OCI-LY1 (cell line): ENCODE measurements at regions not wholly inside any gene's neighbourhood (a gene's known extent, or its start where the extent isn't known, plus 50 kb on each side); places are given as distances from the start of the nearest gene placed in this dataset.

Source experiments
- H2AFZ ChIP-seq: fragments of 200-600 bp; sonication (generic), shearing (Covaris generic); 2 replicates; pipeline ENCODE4 v1.6.0; 2014; ENCODE audit warnings: antibody characterized with exemption, mild to moderate bottlenecking, low read length
- H3F3A ChIP-seq: fragments of 200-600 bp; sonication (generic), shearing (Covaris generic); 2 replicates; pipeline ENCODE4 v1.6.0; 2014; ENCODE audit warnings: mild to moderate bottlenecking, antibody characterized with exemption, low read length, moderate library complexity; ENCODE audit not compliant: insufficient read depth
- H3K27ac ChIP-seq: fragments of 200-600 bp; sonication (generic); 2 replicates; pipeline ENCODE4 v1.5.1; 2014; ENCODE audit warnings: low read length, mixed run types, mild to moderate bottlenecking, low read depth; ENCODE audit not compliant: poor library complexity, severe bottlenecking
- H3K27me3 ChIP-seq: fragments of 200-600 bp; sonication (generic); 2 replicates; pipeline ENCODE4 v1.6.0; 2014; ENCODE audit warnings: antibody characterized with exemption, mild to moderate bottlenecking, low read length, moderate library complexity; ENCODE audit not compliant: insufficient read depth
- H3K36me3 ChIP-seq: fragments of 200-600 bp; sonication (generic); 2 replicates; pipeline ENCODE4 v1.6.1; 2014; ENCODE audit warnings: mild to moderate bottlenecking, antibody characterized with exemption, low read length, moderate library complexity, mixed read lengths; ENCODE audit not compliant: insufficient read depth
- H3K4me1 ChIP-seq: fragments of 200-600 bp; sonication (generic); 2 replicates; pipeline ENCODE4 v1.5.1; 2014; ENCODE audit warnings: mild to moderate bottlenecking, low read length, moderate library complexity; ENCODE audit not compliant: insufficient read depth, severe bottlenecking
- H3K4me2 ChIP-seq: fragments of 200-600 bp; sonication (generic), shearing (Covaris generic); 2 replicates; pipeline ENCODE4 v1.6.1; 2014; ENCODE audit warnings: low read length
- H3K4me3 ChIP-seq: fragments of 200-600 bp; sonication (generic); 2 replicates; pipeline ENCODE4 v1.5.1; 2014; ENCODE audit warnings: low read length, low read depth, mild to moderate bottlenecking, mixed read lengths; ENCODE audit not compliant: poor library complexity, severe bottlenecking
- H3K79me2 ChIP-seq: fragments of 200-600 bp; shearing (Covaris generic); 2 replicates; pipeline ENCODE4 v1.6.1; 2016; ENCODE audit warnings: mixed run types, low read length, mixed read lengths; ENCODE audit not compliant: insufficient read depth
- H3K9ac ChIP-seq: fragments of 200-600 bp; sonication (generic), shearing (Covaris generic); 2 replicates; pipeline ENCODE4 v1.6.1; 2014; ENCODE audit warnings: mild to moderate bottlenecking, low read length, mixed read lengths
- H3K9me2 ChIP-seq: fragments of 200-600 bp; sonication (generic), shearing (Covaris generic); 2 replicates; pipeline ENCODE4 v1.6.1; 2014; ENCODE audit warnings: low read depth, mild to moderate bottlenecking, low read length, mixed read lengths
- H3K9me3 ChIP-seq: fragments of 200-600 bp; shearing (Covaris generic); 2 replicates; pipeline ENCODE4 v1.6.1; 2014; ENCODE audit warnings: low read length, mixed read lengths
- H4K20me1 ChIP-seq: fragments of 200-600 bp; sonication (generic), shearing (Covaris generic); 2 replicates; pipeline ENCODE4 v1.6.0; 2016; ENCODE audit warnings: mild to moderate bottlenecking, low read length; ENCODE audit not compliant: insufficient read depth
- EZH2 ChIP-seq: fragments of 200-600 bp; sonication (generic), shearing (Covaris generic); IDR thresholded peaks from 2 replicates; pipeline ENCODE4 v1.8.0; 2017; ENCODE audit warnings: borderline replicate concordance, mixed run types, mild to moderate bottlenecking, antibody characterized with exemption, low read length, moderate library complexity, mixed read lengths
- TF ChIP-seq, protein P1 (sequence below): fragments of 200-600 bp; sonication (generic), shearing (Covaris generic); IDR thresholded peaks from 2 replicates; pipeline ENCODE4 v1.5.1; 2017; ENCODE audit warnings: mild to moderate bottlenecking, antibody characterized with exemption, low read length, moderate library complexity, mixed read lengths

DNA sequence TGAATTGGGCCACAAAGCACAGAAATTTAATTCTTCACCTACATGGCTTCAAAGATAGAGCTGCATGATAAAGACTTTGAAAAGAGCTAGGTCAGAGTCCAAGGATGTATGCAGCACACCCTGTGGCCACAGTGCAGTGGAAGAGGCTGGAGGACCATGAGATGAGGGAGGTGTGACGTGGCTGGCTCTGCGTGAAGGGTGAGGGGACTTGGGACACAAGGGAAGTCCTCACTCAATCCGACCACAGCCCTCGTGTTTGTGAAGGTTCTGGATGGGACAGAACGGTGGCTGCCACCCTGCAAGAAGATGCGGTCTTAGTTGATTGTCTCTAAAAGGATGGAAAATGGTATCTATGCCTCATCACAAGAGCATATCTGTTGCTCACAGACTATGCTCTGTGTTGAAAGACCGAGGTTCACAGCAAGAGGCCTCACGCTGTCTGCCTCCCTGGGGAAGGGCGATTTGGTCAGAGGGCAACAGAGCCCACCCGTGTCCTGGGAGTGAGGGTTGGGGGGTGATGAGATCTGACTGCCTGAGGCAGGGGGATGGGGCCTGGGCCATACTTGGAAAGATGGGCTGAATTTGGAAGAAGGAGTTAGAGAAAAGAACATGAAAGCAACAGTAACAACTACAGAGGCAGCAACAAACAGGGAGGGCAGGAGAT, 174.4 kb upstream of the SHH start:
- H2AFZ ChIP-seq: no peak overlapping the region
- no peaks in the 10 kb centered on the region for H3K79me2 ChIP-seq
- H3K36me3 ChIP-seq: no peaks in the 10 kb centered on the region
- H3F3A ChIP-seq: no peaks in the 10 kb centered on the region
- H3K27ac ChIP-seq: no peak overlapping the region
- no peaks in the 10 kb centered on the region for H3K4me1 ChIP-seq
- H3K4me2 ChIP-seq: no peak overlapping the region
- H3K27me3 ChIP-seq: 0 out of 2 replicates have a peak, but pooled peaks cover 5% of the 10 kb centered on the region
- no peaks in the 10 kb centered on the region for H3K9me3 ChIP-seq
- no peaks in the 10 kb centered on the region for H3K9me2 ChIP-seq
- H3K9ac ChIP-seq: no peak overlapping the region
- no peak overlapping the region for H3K4me3 ChIP-seq
- TF ChIP-seq, protein P1, sequence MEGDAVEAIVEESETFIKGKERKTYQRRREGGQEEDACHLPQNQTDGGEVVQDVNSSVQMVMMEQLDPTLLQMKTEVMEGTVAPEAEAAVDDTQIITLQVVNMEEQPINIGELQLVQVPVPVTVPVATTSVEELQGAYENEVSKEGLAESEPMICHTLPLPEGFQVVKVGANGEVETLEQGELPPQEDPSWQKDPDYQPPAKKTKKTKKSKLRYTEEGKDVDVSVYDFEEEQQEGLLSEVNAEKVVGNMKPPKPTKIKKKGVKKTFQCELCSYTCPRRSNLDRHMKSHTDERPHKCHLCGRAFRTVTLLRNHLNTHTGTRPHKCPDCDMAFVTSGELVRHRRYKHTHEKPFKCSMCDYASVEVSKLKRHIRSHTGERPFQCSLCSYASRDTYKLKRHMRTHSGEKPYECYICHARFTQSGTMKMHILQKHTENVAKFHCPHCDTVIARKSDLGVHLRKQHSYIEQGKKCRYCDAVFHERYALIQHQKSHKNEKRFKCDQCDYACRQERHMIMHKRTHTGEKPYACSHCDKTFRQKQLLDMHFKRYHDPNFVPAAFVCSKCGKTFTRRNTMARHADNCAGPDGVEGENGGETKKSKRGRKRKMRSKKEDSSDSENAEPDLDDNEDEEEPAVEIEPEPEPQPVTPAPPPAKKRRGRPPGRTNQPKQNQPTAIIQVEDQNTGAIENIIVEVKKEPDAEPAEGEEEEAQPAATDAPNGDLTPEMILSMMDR: no peak
- no peak for TF ChIP-seq EZH2
- no peaks in the 10 kb centered on the region for H4K20me1 ChIP-seq

- Histone ChIP-seq H3F3A (no peaks in the 10 kb centered on the region), H3K27ac (no peak overlapping the region), H3K36me3 (no peaks in the 10 kb centered on the region), H4K20me1 (no peaks in the 10 kb centered on the region), H3K9ac (no peak overlapping the region), H3K79me2 (no peaks in the 10 kb centered on the region), H3K9me3 (no peaks in the 10 kb centered on the region), H3K4me1 (no peaks in the 10 kb centered on the region), H3K9me2 (no peaks in the 10 kb centered on the region), H2AFZ (no peak overlapping the region), H3K27me3 (0 out of 2 replicates have a peak, but pooled peaks cover 4% of the 10 kb centered on the region), H3K4me2 (no peak overlapping the region), H3K4me3 (no peak overlapping the region)
- TF ChIP-seq, protein P1: no peak
- no peak for TF ChIP-seq EZH2
Measured at GRCh38 chr7:155985518-155986250, 173.4 kb upstream of the SHH start.

DNA sequence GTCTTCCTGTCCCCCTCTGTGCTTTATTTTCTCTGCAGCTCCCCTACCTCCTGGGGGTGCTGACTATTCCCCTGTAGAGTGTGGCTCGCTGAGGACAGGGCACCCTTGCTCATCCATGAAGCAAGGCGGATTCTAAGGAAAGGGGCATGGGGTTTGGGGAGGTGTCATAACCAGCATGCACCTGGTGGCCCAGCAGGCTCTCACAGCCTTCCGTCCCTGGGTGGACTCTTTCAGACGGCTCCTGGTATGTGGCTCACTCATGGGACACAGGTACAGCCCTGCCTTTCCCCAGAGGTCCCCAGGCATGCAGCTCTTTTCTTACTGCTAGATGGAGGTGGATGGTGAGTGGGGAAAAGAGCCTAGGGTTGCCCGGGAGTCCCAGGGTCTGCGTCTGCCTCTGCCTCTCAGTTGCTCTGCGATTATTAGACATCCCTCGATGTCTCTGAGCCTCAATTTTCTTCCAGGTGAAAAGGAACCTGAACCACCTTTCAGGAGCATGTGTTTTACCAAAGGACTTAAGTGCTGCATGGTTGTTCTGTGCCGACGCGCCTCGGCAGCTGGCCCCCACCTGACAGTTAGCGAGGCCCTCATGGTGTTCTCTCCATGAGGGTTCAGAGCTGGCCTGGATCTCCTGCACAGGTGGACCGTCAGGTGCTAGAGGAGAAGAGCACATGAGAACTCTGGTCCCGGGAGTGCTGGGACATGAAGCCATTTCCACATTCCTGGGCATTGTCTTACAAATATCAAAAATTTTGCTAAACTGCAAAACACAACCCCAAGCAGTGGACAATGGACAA, 172.5 kb upstream of the SHH start:
- Histone ChIP-seq H3K4me3 (no peak overlapping the region), H3F3A (no peaks in the 10 kb centered on the region), H4K20me1 (no peaks in the 10 kb centered on the region), H3K9me3 (no peaks in the 10 kb centered on the region), H3K36me3 (no peaks in the 10 kb centered on the region), H2AFZ (no peak overlapping the region), H3K4me2 (no peak overlapping the region), H3K9me2 (no peaks in the 10 kb centered on the region), H3K27ac (no peak overlapping the region), H3K4me1 (no peaks in the 10 kb centered on the region), H3K9ac (no peak overlapping the region), H3K79me2 (no peaks in the 10 kb centered on the region), H3K27me3 (0 out of 2 replicates have a peak, but pooled peaks cover 4% of the 10 kb centered on the region)
- TF ChIP-seq EZH2: no peak
- TF ChIP-seq, protein P1: no peak
